Keratinocyte (primary cell): ENCODE measurements at regions not wholly inside any gene's neighbourhood (a gene's known extent, or its start where the extent isn't known, plus 50 kb on each side); places are given as distances from the start of the nearest gene placed in this dataset.

ENCODE experiments used
- DNase-seq: peaks from one replicate; pipeline ENCODE4 v3.0.0-alpha.2; 2011; ENCODE audit warnings: low read depth, missing footprints, low spot score
- FAIRE-seq: peaks from 2 replicates; lab custom pipeline; 2011; peaks lifted over from hg19 to GRCh38; lab: Jason Lieb, UNC
- H2AFZ ChIP-seq: 2 replicates; pipeline ENCODE4 v1.6.0; 2012; ENCODE audit warnings: low read length, control low read depth, inconsistent platforms; ENCODE audit not compliant: control insufficient read depth
- H3K27ac ChIP-seq: 2 replicates; pipeline ENCODE4 v1.5.1; 2011; ENCODE audit warnings: low read length; ENCODE audit not compliant: control insufficient read depth, insufficient read depth
- H3K27me3 ChIP-seq: 3 replicates; pipeline ENCODE4 v1.6.0; 2011; ENCODE audit warnings: low read length; ENCODE audit not compliant: control insufficient read depth, insufficient read depth; ENCODE audit errors: extremely low read depth
- H3K36me3 ChIP-seq, 2 experiments: 2 replicates in 1 of 2; 3 replicates in 1 of 2; pipeline ENCODE4 v1.5.1; 2011; ENCODE audit warnings: low read length in 2 of 2, mild to moderate bottlenecking in 1 of 2; ENCODE audit not compliant: control insufficient read depth in 2 of 2, insufficient read depth in 2 of 2; ENCODE audit errors: extremely low read depth in 1 of 2
- H3K4me1 ChIP-seq: 3 replicates; pipeline ENCODE4 v1.5.1; 2011; ENCODE audit warnings: low read length; ENCODE audit not compliant: control insufficient read depth, insufficient read depth; ENCODE audit errors: extremely low read depth
- H3K4me2 ChIP-seq: 3 replicates; pipeline ENCODE4 v1.6.0; 2011; ENCODE audit warnings: low read depth, low read length; ENCODE audit not compliant: control insufficient read depth, insufficient read depth; ENCODE audit errors: extremely low read depth
- H3K4me3 ChIP-seq, 3 experiments: fragments of 200-600 bp in 1 of 3; sonication (generic) in 1 of 3; 2 replicates in 2 of 3; 3 replicates in 1 of 3; pipeline ENCODE4 v1.5.1; 2011 to 2016; ENCODE audit warnings: low read length in 3 of 3, mild to moderate bottlenecking in 3 of 3, control low read depth in 2 of 3, inconsistent platforms in 1 of 3, low read depth in 1 of 3, mixed read lengths in 1 of 3, mixed run types in 1 of 3, moderate library complexity in 1 of 3; ENCODE audit not compliant: control insufficient read depth in 2 of 3, insufficient read depth in 2 of 3; ENCODE audit errors: extremely low read depth in 1 of 3
- H3K79me2 ChIP-seq: 2 replicates; pipeline ENCODE4 v1.6.0; 2012; ENCODE audit warnings: low read length; ENCODE audit not compliant: control insufficient read depth, insufficient read depth
- H3K9ac ChIP-seq: 3 replicates; pipeline ENCODE4 v1.6.0; 2011; ENCODE audit warnings: low read length; ENCODE audit not compliant: control insufficient read depth, insufficient read depth; ENCODE audit errors: extremely low read depth
- H3K9me1 ChIP-seq: 3 replicates; pipeline ENCODE4 v1.6.0; 2011; ENCODE audit warnings: low read length; ENCODE audit not compliant: control insufficient read depth, insufficient read depth; ENCODE audit errors: extremely low read depth
- H3K9me3 ChIP-seq: 2 replicates; pipeline ENCODE4 v1.5.1; 2012; ENCODE audit warnings: low read depth, low read length; ENCODE audit not compliant: control insufficient read depth
- H4K20me1 ChIP-seq: 3 replicates; pipeline ENCODE4 v1.6.0; 2011; ENCODE audit warnings: low read length; ENCODE audit not compliant: control insufficient read depth, insufficient read depth; ENCODE audit errors: extremely low read depth
- EZH2 ChIP-seq: IDR thresholded peaks from one replicate; pipeline ENCODE4 v1.6.1; 2012; ENCODE audit warnings: inconsistent platforms, mild to moderate bottlenecking, low read length, moderate library complexity
- dilution Hi-C: fragments of 300-500 bp; cut with MboI; formaldehyde crosslinking; loops from one replicate; pipeline ENCODE4 v1.7.0; 2020; ENCODE audit warnings: low sequenced_read_pairs; ENCODE audit not compliant: extremely low pct_ligation_motif_present
- TF ChIP-seq, protein P1 (sequence below), 3 experiments: IDR thresholded peaks in 1 of 3; conservative IDR thresholded peaks in 1 of 3; optimal IDR thresholded peaks in 1 of 3; 2 replicates in 2 of 3; 3 replicates in 1 of 3; pipeline versions ENCODE3 to v1.5.1; 2011; ENCODE audit warnings: low read length in 3 of 3, mild to moderate bottlenecking in 3 of 3, moderate library complexity in 2 of 3, control low read depth in 1 of 3, inconsistent platforms in 1 of 3; ENCODE audit not compliant: insufficient read depth in 2 of 3; ENCODE audit errors: extremely low read depth in 1 of 3

DNA sequence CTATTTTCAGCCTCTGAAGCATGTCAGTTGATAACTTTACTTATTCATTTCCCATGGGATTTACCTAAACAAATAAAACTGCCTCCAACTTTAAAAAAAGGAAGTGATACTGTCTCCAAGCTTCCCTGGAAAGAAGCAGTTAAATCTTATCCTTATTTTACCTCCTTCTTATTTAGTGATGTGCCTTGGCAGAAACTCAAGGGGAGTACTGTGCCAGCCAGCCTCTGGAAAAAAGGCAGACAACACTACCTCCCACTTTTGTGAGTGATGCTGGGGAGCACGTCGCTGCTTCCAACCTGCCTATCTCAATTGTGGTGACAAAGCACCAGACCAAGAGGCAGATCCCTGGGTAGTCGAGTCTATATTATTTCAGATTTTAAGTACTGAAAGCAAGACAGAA lies 765.6 kb downstream of the DIAPH3 start:
- TF ChIP-seq, protein P1, sequence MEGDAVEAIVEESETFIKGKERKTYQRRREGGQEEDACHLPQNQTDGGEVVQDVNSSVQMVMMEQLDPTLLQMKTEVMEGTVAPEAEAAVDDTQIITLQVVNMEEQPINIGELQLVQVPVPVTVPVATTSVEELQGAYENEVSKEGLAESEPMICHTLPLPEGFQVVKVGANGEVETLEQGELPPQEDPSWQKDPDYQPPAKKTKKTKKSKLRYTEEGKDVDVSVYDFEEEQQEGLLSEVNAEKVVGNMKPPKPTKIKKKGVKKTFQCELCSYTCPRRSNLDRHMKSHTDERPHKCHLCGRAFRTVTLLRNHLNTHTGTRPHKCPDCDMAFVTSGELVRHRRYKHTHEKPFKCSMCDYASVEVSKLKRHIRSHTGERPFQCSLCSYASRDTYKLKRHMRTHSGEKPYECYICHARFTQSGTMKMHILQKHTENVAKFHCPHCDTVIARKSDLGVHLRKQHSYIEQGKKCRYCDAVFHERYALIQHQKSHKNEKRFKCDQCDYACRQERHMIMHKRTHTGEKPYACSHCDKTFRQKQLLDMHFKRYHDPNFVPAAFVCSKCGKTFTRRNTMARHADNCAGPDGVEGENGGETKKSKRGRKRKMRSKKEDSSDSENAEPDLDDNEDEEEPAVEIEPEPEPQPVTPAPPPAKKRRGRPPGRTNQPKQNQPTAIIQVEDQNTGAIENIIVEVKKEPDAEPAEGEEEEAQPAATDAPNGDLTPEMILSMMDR (optimal IDR thresholded peaks at IDR 0.05 in 1 of 3, IDR thresholded peaks at IDR 0.05 in 1 of 3, conservative IDR thresholded peaks at IDR 0.05 in 1 of 3; ENCODE audit: extremely low read depth in 1 of 3, insufficient read depth in 2 of 3, low read length in 3 of 3), result no peak
- TF ChIP-seq EZH2, result no peak
- FAIRE-seq (no peak), DNase-seq (no peak)
- no peak overlapping the region for H3K4me3 ChIP-seq
- no peaks in the 10 kb centered on the region for H3K27me3 ChIP-seq
- no peaks in the 10 kb centered on the region for H3K9me1 ChIP-seq
- no peak overlapping the region for H3K4me2 ChIP-seq
- H4K20me1 ChIP-seq, result no peaks in the 10 kb centered on the region
- dilution Hi-C loops, result no loop called here
- H3K36me3 ChIP-seq, result no peaks in the 10 kb centered on the region
- no peaks in the 10 kb centered on the region for H3K4me1 ChIP-seq
- no peaks in the 10 kb centered on the region for H3K9me3 ChIP-seq
- no peak overlapping the region for H3K9ac ChIP-seq
- no peak overlapping the region for H3K27ac ChIP-seq
- no peak overlapping the region for H2AFZ ChIP-seq
- no peaks in the 10 kb centered on the region for H3K79me2 ChIP-seq

- Histone ChIP-seq H2AFZ (no peak overlapping the region), H4K20me1 (no peaks in the 10 kb centered on the region), H3K9ac (no peak overlapping the region), H3K4me3 (no peak overlapping the region), H3K36me3 (no peaks in the 10 kb centered on the region), H3K79me2 (no peaks in the 10 kb centered on the region), H3K4me2 (no peak overlapping the region), H3K4me1 (no peaks in the 10 kb centered on the region), H3K9me3 (no peaks in the 10 kb centered on the region), H3K27me3 (no peaks in the 10 kb centered on the region), H3K27ac (no peak overlapping the region), H3K9me1 (no peaks in the 10 kb centered on the region)
- DNase-seq (no peak), FAIRE-seq (no peak)
- no peak for TF ChIP-seq EZH2
- TF ChIP-seq, protein P1 (optimal IDR thresholded peaks at IDR 0.05 in 1 of 3, IDR thresholded peaks at IDR 0.05 in 1 of 3, conservative IDR thresholded peaks at IDR 0.05 in 1 of 3; ENCODE audit: extremely low read depth in 1 of 3, insufficient read depth in 2 of 3, low read length in 3 of 3), result no peak
- dilution Hi-C loops, result no loop called here
Observed at GRCh38 chr13:59398661-59399060, 765.1 kb downstream of the DIAPH3 start.
